Kidney (tissue), 13 donors: ENCODE measurements at regions not wholly inside any gene's neighbourhood (a gene's known extent, or its start where the extent isn't known, plus 50 kb on each side); places are given as distances from the start of the nearest gene placed in this dataset.
A peak's percentile ranks its signal among the peaks of the same experiment; 100 is the strongest.

Experiments
- DNase-seq, 5 donors: peaks; one replicate each; pipeline ENCODE4 v3.0.0-alpha.2; 2013 to 2020
- FAIRE-seq: peaks from 2 replicates; lab custom pipeline; 2012; peaks lifted over from hg19 to GRCh38; lab: Jason Lieb, UNC
- H3K27ac ChIP-seq, 2 donors: one replicate each; pipeline ENCODE4 v1.7.0; 2013; ENCODE audit warnings: low read depth in 2 of 2, low read length in 2 of 2, inconsistent platforms in 1 of 2
- H3K27me3 ChIP-seq: one replicate; pipeline ENCODE4 v1.7.1; 2013; ENCODE audit warnings: low read length, inconsistent platforms; ENCODE audit not compliant: control insufficient read depth, insufficient read depth
- H3K36me3 ChIP-seq, 3 donors: one replicate each; pipeline versions ENCODE4 v1.7.0 to v1.7.1; 2013; ENCODE audit warnings: low read length in 3 of 3, control low read depth in 1 of 3, inconsistent platforms in 1 of 3; ENCODE audit not compliant: insufficient read depth in 3 of 3, control insufficient read depth in 2 of 3
- H3K4me1 ChIP-seq, 3 donors: one replicate each; pipeline versions ENCODE4 v1.7.0 to v1.7.1; 2013; ENCODE audit warnings: low read length in 3 of 3, inconsistent platforms in 1 of 3, low read depth in 1 of 3; ENCODE audit not compliant: control insufficient read depth in 2 of 3, insufficient read depth in 2 of 3
- H3K4me3 ChIP-seq, 3 donors: one replicate each; pipeline versions ENCODE4 v1.7.0 to v1.8.1; 2013; ENCODE audit warnings: low read length in 3 of 3, control low read depth in 1 of 3, inconsistent platforms in 1 of 3
- H3K9ac ChIP-seq, 3 donors: one replicate each; pipeline versions ENCODE4 v1.7.0 to v1.7.1; 2013; ENCODE audit warnings: low read length in 3 of 3, control low read depth in 1 of 3, inconsistent platforms in 1 of 3
- H3K9me3 ChIP-seq, 3 donors: one replicate each; pipeline versions ENCODE4 v1.7.0 to v1.7.1; 2013; ENCODE audit warnings: low read length in 3 of 3, control low read depth in 1 of 3, inconsistent platforms in 1 of 3; ENCODE audit not compliant: control insufficient read depth in 2 of 3, insufficient read depth in 1 of 3
- intact Hi-C: fragments of 100-400 bp; cut with DNase I; formaldehyde crosslinking; loops from one replicate; pipeline ENCODE4 v1.11.1; 2022
- TF ChIP-seq, protein P1 (sequence below): IDR thresholded peaks from 3 replicates; pipeline ENCODE4 v1.5.1; 2012; ENCODE audit warnings: mild to moderate bottlenecking, moderate library complexity, borderline replicate concordance; ENCODE audit not compliant: insufficient read depth; ENCODE audit errors: extremely low read depth
- donor health status: control.
- donor health status: control.
- donor health status: control.
- donor health status: control.
- donor health status: control.
- donor health status: DM: yes; HTN: yes; CAD: no.
- donor health status: Normal renal cell carcinoma (clear cell type).

DNA sequence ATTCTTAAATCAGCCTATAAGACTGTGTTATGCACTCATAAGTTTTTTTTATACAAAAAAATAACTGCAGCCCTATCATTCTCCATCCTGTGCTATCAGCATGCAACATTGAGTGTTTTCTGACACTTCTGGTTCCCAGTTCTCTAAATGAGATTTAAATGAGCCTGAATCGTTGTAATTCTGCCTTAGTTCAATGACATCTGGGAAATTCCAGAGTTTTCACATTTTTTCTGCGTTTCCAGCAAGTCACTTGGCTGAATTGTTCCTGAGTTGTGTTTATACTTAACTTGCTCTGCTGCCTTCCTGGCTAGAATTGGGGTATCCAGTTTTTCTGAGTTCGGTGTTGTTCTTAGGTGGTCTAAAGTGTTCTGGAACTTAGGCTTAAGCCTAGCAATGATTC, 636.1 kb upstream of the FZD8 start:
- no peak overlapping the region for H3K4me3 ChIP-seq
- H3K4me1 ChIP-seq, result peaks cover 0 to 2% (median 0%) of the 10 kb centered on the region in 3 donors
- no peak overlapping the region for H3K9ac ChIP-seq
- H3K9me3 ChIP-seq, result no peaks in the 10 kb centered on the region
- FAIRE-seq (no peak), DNase-seq (peak in 1 of 5 donors; percentile 31)
- no peaks in the 10 kb centered on the region for H3K36me3 ChIP-seq
- TF ChIP-seq, protein P1, sequence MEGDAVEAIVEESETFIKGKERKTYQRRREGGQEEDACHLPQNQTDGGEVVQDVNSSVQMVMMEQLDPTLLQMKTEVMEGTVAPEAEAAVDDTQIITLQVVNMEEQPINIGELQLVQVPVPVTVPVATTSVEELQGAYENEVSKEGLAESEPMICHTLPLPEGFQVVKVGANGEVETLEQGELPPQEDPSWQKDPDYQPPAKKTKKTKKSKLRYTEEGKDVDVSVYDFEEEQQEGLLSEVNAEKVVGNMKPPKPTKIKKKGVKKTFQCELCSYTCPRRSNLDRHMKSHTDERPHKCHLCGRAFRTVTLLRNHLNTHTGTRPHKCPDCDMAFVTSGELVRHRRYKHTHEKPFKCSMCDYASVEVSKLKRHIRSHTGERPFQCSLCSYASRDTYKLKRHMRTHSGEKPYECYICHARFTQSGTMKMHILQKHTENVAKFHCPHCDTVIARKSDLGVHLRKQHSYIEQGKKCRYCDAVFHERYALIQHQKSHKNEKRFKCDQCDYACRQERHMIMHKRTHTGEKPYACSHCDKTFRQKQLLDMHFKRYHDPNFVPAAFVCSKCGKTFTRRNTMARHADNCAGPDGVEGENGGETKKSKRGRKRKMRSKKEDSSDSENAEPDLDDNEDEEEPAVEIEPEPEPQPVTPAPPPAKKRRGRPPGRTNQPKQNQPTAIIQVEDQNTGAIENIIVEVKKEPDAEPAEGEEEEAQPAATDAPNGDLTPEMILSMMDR, result no peak
- intact Hi-C loops, result no loop called here
- H3K27ac ChIP-seq, result no peak overlapping the region
- no peaks in the 10 kb centered on the region for H3K27me3 ChIP-seq

DNA sequence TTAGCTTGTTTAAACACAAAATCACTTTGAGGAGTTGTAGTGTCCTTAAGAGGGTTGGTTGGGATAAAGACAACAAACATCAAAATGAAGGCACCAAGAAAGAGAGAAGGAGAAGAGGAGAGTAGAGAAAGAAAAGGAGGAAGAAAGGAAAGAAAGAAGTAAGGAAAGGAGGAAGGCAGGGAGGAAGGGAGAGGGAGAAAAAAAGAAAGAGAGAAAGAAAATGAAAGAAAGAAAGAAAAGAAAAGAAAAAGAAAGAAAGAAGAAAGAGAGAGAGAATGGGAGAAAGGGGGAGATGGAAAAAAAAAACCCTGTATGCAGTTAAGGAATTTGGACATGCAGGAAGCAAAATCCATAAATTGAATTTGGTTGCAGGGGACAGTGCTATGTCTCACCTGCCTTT, 635.4 kb upstream of the FZD8 start:
- TF ChIP-seq, protein P1, result no peak
- H3K9ac ChIP-seq, result no peak overlapping the region
- no peak overlapping the region for H3K27ac ChIP-seq
- intact Hi-C loops, result no loop called here
- no peaks in the 10 kb centered on the region for H3K9me3 ChIP-seq
- H3K4me1 ChIP-seq, result peaks cover 0 to 2% (median 0%) of the 10 kb centered on the region in 3 donors
- H3K4me3 ChIP-seq, result no peak overlapping the region
- FAIRE-seq, result no peak
- DNase-seq, result no peak
- H3K36me3 ChIP-seq, result no peaks in the 10 kb centered on the region
- no peaks in the 10 kb centered on the region for H3K27me3 ChIP-seq

DNA sequence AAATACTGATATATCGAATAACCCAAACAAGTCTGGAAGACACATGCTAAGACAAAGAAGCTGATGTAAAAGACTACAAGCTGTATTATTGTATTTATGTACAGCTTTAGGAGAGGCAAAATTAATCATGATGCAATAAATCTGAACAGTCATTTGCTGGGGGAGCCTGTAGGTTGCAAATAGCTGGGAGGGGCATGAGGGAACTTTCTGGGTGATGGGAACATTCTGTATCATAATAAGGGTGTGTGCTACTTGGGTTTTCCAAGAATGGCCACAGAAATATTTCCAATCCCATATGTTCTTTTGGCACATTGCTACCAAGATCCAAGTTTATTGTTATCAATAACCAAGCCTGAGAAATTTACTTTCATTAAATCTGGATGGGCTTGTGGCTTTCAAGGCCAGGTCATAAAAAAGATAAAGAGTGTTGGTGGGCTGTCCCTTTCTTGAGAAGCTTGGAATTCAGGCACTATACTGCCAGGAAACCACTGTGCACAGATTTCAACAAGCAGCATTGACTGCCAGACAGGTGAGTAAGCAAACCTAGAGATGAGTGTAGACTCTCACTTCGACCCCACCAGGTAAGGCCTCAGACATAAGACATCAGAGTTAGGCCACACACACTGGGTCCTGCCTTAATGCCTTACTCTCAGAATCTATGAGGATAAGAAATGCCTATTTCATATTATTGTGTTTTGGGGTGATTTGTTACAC, 629.7 kb upstream of the FZD8 start:
- no peaks in the 10 kb centered on the region for H3K36me3 ChIP-seq
- H3K9ac ChIP-seq, result no peak overlapping the region
- TF ChIP-seq, protein P1, result no peak
- no peak overlapping the region for H3K4me3 ChIP-seq
- intact Hi-C loops, result no loop called here
- FAIRE-seq, result no peak
- DNase-seq, result no peak
- no peaks in the 10 kb centered on the region for H3K4me1 ChIP-seq
- H3K9me3 ChIP-seq, result no peaks in the 10 kb centered on the region
- no peak overlapping the region for H3K27ac ChIP-seq
- H3K27me3 ChIP-seq, result no peaks in the 10 kb centered on the region
